ENCODE measurements at regions not wholly inside any gene's neighbourhood (a gene's known extent, or its start where the extent isn't known, plus 50 kb on each side); places are given as distances from the start of the nearest gene placed in this dataset.

DNA sequence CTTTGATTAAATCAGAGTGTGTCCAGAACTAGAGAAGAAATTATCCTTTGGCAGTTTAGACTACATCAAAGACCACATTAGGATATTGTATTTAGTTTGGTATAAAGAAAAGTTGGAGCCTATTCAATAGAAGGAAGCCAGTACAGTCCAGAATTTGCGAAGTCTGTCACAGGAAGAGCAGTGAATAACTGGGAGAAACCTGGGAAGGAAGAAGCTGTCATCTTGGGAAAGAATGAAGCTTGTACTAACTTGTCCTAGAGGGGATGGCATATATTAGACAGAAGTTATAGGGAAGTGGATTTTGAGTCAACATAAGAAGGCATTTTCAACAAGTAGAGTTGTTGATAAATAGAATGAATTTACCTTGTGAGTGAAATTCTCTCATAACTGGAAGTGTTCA lies 386.7 kb downstream of the LRIG3 start:
- TF ChIP-seq, protein P1, sequence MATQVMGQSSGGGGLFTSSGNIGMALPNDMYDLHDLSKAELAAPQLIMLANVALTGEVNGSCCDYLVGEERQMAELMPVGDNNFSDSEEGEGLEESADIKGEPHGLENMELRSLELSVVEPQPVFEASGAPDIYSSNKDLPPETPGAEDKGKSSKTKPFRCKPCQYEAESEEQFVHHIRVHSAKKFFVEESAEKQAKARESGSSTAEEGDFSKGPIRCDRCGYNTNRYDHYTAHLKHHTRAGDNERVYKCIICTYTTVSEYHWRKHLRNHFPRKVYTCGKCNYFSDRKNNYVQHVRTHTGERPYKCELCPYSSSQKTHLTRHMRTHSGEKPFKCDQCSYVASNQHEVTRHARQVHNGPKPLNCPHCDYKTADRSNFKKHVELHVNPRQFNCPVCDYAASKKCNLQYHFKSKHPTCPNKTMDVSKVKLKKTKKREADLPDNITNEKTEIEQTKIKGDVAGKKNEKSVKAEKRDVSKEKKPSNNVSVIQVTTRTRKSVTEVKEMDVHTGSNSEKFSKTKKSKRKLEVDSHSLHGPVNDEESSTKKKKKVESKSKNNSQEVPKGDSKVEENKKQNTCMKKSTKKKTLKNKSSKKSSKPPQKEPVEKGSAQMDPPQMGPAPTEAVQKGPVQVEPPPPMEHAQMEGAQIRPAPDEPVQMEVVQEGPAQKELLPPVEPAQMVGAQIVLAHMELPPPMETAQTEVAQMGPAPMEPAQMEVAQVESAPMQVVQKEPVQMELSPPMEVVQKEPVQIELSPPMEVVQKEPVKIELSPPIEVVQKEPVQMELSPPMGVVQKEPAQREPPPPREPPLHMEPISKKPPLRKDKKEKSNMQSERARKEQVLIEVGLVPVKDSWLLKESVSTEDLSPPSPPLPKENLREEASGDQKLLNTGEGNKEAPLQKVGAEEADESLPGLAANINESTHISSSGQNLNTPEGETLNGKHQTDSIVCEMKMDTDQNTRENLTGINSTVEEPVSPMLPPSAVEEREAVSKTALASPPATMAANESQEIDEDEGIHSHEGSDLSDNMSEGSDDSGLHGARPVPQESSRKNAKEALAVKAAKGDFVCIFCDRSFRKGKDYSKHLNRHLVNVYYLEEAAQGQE (IDR thresholded peaks at IDR 0.05; ENCODE audit: low read depth), result no peak
- no peak for TF ChIP-seq FOXM1 (IDR thresholded peaks at IDR 0.05; ENCODE audit: borderline replicate concordance, low read depth)

Data from Ishikawa (cell line).